Muscle layer of colon (tissue), 2 donors: ENCODE measurements at regions not wholly inside any gene's neighbourhood (a gene's known extent, or its start where the extent isn't known, plus 50 kb on each side); places are given as distances from the start of the nearest gene placed in this dataset.

ENCODE experiments used
- H3K27ac ChIP-seq: one replicate; pipeline ENCODE4 v1.7.0; 2013; ENCODE audit warnings: low read depth, mild to moderate bottlenecking, low read length, moderate library complexity
- H3K27me3 ChIP-seq, 2 donors: one replicate each; pipeline ENCODE4 v1.7.0; 2013; ENCODE audit warnings: low read length in 2 of 2, mild to moderate bottlenecking in 2 of 2; ENCODE audit not compliant: insufficient read depth in 2 of 2, control insufficient read depth in 1 of 2
- H3K36me3 ChIP-seq: one replicate; pipeline ENCODE4 v1.7.0; 2013; ENCODE audit warnings: mild to moderate bottlenecking, low read length; ENCODE audit not compliant: insufficient read depth
- H3K4me1 ChIP-seq: one replicate; pipeline ENCODE4 v1.7.0; 2013; ENCODE audit warnings: mild to moderate bottlenecking, low read length; ENCODE audit not compliant: insufficient read depth
- H3K4me3 ChIP-seq, 2 donors: one replicate each; pipeline ENCODE4 v1.7.0; 2013; ENCODE audit warnings: low read length in 2 of 2, low read depth in 1 of 2, mild to moderate bottlenecking in 1 of 2, moderate library complexity in 1 of 2
- H3K9ac ChIP-seq: one replicate; pipeline ENCODE4 v1.7.0; 2013; ENCODE audit warnings: low read length
- H3K9me3 ChIP-seq: one replicate; pipeline ENCODE4 v1.7.0; 2013; ENCODE audit warnings: mild to moderate bottlenecking, low read length
- donor health status: abdominal sarcoma.
- donor health status: Adenocarcinoma of cecum.

GRCh38 chr12:123100882-123101281 lies 50.0 kb downstream of the PITPNM2 start:
- H3K9ac ChIP-seq = no peak overlapping the region
- peaks cover 33% of the 10 kb centered on the region for H3K4me1 ChIP-seq
- H3K4me3 ChIP-seq = no peak overlapping the region
- H3K9me3 ChIP-seq = no peaks in the 10 kb centered on the region
- H3K27ac ChIP-seq = no peak overlapping the region
- H3K27me3 ChIP-seq = no peaks in the 10 kb centered on the region
- H3K36me3 ChIP-seq = no peaks in the 10 kb centered on the region

DNA sequence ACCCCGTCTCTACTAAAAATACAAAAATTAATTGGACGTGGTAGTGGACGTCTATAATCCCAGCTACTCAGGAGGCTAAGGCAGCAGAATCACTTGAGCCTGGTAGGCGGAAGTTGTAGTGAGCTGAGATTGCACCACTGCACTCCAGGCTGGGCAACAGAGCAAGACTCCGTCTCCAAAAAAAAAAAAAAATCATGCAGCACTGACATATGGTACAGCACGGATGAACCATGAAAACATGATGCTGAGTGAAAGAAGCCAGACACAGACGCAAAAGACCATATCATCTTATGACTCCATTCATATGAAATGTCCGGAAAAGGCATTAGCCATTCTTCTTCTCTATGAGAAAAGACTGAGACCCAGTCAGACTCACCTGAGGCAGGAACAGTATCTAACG lies 50.4 kb downstream of the PITPNM2 start:
- H3K27ac ChIP-seq = no peak overlapping the region
- H3K36me3 ChIP-seq = no peaks in the 10 kb centered on the region
- peaks cover 37% of the 10 kb centered on the region for H3K4me1 ChIP-seq
- no peak overlapping the region for H3K9ac ChIP-seq
- no peaks in the 10 kb centered on the region for H3K27me3 ChIP-seq
- H3K4me3 ChIP-seq = no peak overlapping the region
- no peaks in the 10 kb centered on the region for H3K9me3 ChIP-seq

GRCh38 chr12:123099560-123100192 lies 51.2 kb downstream of the PITPNM2 start:
- no peak overlapping the region for H3K9ac ChIP-seq
- H3K27ac ChIP-seq = no peak overlapping the region
- H3K4me1 ChIP-seq = peaks cover 45% of the 10 kb centered on the region
- H3K36me3 ChIP-seq = no peaks in the 10 kb centered on the region
- no peaks in the 10 kb centered on the region for H3K27me3 ChIP-seq
- no peak overlapping the region for H3K4me3 ChIP-seq
- no peaks in the 10 kb centered on the region for H3K9me3 ChIP-seq

DNA sequence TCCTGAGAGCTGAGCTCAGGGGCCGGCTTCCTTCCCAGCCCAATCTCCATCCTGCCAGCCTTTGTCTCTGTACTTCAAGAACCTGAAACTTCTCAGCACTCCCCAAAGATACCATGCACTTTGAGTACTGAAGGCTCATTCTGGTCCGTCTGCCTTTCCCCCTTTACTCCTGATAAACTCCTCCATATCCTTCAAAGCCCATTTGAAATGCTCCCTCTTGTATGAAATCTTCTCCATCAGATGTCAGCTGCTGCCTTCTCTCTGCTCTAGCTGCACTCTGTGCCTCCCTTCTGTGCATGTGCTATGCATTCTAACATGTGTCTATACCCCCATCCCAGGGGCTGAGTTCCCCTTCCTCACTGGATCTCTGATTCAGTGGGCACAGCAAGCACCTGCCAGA lies 52.1 kb downstream of the PITPNM2 start:
- Histone ChIP-seq H3K9ac (no peak overlapping the region), H3K4me1 (peaks cover 52% of the 10 kb centered on the region), H3K27ac (no peak overlapping the region)

DNA sequence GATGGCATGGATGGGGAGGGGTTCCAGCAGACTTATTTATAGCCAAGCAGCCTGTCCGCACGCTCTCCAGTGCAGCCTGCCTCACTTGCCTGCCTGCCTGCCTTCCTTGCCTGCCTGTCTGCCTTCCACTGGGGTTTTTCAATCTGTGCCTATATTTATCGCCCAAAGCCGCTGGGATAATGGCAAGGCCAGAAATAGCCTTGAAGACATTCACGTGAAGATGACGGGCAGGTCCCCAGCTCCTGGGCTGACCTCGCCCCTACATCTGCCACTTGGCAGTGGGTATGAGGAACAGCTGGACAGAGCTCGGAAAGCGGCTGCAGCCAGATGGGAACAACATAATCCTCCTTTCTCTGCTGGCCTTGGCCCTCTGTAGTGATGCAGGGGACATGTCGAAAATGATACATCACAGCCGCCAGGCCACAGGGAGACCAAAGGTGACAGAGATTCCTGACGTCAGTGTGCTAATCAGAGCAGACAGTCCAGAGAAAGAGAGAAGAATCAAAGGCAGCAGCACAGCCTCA lies 53.3 kb downstream of the PITPNM2 start:
- H3K36me3 ChIP-seq = no peaks in the 10 kb centered on the region
- H3K9ac ChIP-seq = no peak overlapping the region
- no peak overlapping the region for H3K4me3 ChIP-seq
- H3K27ac ChIP-seq = peak overlapping the region; percentile 1
- peaks cover 52% of the 10 kb centered on the region for H3K4me1 ChIP-seq
- H3K9me3 ChIP-seq = no peaks in the 10 kb centered on the region
- H3K27me3 ChIP-seq = no peaks in the 10 kb centered on the region

More for the DNA sequence above, 52.1 kb downstream of the PITPNM2 start:
- Histone ChIP-seq H3K9me3 (no peaks in the 10 kb centered on the region), H3K36me3 (no peaks in the 10 kb centered on the region), H3K4me3 (no peak overlapping the region), H3K27me3 (no peaks in the 10 kb centered on the region)

DNA sequence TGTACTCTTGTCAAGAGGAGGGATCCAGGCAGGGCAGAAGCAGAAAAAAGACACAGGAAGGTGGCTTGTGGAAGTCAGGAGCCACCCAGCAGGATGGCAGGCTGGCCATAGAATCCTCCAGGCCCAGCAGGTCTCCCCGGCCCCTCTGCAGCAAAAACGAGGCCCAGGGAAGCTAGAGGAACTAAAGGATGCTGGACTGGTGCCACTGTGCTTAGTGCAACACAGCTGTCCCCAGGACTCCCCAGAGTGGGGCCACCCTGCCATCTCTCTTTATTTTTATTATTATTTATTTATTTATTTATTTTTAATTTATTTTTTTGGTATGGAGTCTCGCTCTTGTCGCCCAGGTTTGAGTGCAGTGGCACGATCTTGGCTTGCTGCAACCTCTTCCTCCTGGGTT lies 54.1 kb downstream of the PITPNM2 start:
- Histone ChIP-seq H3K9me3 (no peaks in the 10 kb centered on the region), H3K27ac (no peak overlapping the region), H3K4me3 (no peak overlapping the region), H3K27me3 (no peaks in the 10 kb centered on the region), H3K4me1 (peaks cover 52% of the 10 kb centered on the region), H3K9ac (no peak overlapping the region), H3K36me3 (no peaks in the 10 kb centered on the region)

DNA sequence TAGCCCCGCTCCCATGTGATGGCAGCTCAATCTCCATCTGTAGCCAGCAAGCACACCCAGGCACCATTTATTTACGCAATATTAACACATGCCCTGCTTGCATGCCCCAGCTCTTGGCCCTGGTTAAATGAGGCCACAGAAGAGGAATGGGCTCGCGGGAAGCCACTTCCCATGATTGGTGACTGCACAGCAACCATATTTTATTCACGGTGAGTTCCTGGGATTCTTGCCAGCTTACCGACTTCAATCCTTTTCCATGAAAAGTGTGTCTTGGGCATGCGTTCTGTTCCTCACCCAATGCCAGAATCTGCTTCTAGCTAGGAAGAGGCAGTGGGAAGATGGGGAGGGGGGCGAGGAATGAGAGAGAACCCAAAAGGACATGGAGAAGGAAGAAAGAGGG lies 54.7 kb downstream of the PITPNM2 start:
- Histone ChIP-seq H3K4me1 (peaks cover 52% of the 10 kb centered on the region), H3K27ac (no peak overlapping the region), H3K36me3 (no peaks in the 10 kb centered on the region), H3K27me3 (no peaks in the 10 kb centered on the region), H3K9ac (no peak overlapping the region), H3K4me3 (no peak overlapping the region), H3K9me3 (no peaks in the 10 kb centered on the region)

DNA sequence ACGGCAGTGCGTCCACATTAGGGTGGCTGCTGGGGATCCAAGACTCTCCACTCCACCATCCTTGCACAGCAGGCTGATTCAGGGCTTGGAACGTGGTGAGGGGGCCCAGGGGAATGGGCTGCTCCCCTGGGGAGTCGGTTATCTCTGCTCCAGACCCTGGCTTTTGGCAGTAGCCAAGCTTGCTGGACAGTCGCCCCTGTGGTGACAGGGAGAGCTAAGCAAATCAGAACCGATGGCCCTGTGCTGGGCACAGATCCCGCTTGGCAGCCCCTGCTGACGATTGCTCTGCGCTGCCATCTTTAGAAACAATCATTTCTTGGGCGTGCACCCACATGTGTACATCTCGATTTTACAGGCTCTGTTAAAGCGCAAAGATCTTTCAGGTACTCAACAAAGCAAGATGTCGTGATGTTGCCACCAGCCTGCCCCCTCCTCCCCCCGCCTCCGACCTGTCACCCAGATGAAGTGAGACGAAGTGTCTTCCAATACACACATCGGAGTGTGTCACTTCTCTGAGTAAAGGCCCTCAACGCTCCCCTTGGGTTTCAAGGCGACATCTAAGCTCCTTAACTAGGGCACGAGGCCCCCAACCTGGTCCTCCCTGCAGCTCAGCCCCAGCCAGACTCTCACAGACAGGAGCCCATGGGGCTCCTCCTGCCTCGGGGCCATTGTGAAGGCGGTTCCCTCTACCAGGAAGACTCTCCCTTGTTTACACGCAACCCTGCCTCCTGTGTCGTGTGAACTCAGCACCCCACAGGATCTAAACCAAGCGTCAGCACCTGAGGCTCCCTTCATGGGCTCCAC lies 55.6 kb downstream of the PITPNM2 start:
- Histone ChIP-seq H3K36me3 (no peaks in the 10 kb centered on the region), H3K27ac (peak overlapping the region; percentile 66), H3K4me1 (peaks cover 52% of the 10 kb centered on the region), H3K9me3 (no peaks in the 10 kb centered on the region), H3K27me3 (no peaks in the 10 kb centered on the region), H3K4me3 (no peak overlapping the region), H3K9ac (no peak overlapping the region)

DNA sequence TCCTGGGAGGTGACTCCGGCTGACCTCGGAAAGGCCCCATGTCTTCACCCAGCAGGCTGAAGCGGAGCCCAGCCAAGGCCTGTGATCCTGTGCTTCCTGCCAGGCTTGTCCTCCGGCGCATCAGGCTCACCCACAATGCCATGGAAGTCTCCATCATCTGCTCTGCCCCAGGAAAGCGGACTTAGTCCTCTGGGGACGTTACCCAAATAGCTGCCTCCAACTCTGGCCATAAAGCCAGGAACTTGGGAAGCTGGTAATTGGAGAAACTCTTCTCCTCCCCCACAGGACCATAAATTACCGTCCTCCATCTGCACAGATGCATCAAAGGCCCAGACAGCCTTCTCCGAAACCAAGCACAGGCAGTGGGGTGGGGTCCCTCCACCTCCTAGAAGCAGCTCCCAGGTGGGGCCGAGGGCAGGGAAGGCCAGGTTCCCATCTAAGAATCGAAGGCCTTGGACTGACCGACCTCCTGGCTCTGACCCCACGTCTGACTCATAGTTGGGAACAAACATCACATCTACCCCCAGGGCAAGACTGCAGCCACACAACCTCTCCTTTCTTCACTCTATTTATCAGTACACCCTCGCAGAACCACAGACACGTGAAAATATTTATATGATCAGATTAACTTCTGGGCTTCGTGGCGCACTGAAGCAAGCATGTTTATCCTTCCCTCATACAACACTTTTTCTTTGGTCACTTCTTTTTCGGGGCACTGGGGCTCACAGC lies 56.4 kb downstream of the PITPNM2 start:
- peak overlapping the region; percentile 66 for H3K27ac ChIP-seq
- no peak overlapping the region for H3K4me3 ChIP-seq
- H3K9ac ChIP-seq = no peak overlapping the region
- H3K27me3 ChIP-seq = no peaks in the 10 kb centered on the region
- no peaks in the 10 kb centered on the region for H3K9me3 ChIP-seq
- H3K36me3 ChIP-seq = no peaks in the 10 kb centered on the region
- H3K4me1 ChIP-seq = peaks cover 46% of the 10 kb centered on the region

DNA sequence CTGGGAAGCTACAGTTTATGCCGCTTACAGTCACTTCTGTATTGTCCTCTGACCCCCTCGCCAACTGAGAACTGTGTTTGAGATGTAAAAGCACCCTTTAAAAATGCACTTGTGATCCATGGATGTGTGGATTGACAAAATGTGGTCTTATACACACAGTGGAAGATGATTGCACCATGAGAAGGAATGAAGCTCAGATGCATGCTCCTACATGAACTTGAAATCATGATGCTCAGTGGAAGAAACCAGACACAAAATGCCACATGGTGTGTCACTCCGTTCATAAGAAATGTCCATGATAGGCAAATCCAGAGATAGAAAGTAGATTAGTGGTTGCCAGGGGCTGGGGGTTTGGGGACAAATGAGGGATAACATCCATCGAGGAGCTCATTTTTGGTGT lies 58.0 kb downstream of the PITPNM2 start:
- Histone ChIP-seq H3K9me3 (no peaks in the 10 kb centered on the region), H3K27me3 (no peaks in the 10 kb centered on the region), H3K4me1 (peaks cover 35% of the 10 kb centered on the region), H3K36me3 (no peaks in the 10 kb centered on the region), H3K27ac (no peak overlapping the region), H3K4me3 (no peak overlapping the region), H3K9ac (no peak overlapping the region)
